K562 (cell line): ENCODE measurements at regions not wholly inside any gene's neighbourhood (a gene's known extent, or its start where the extent isn't known, plus 50 kb on each side); places are given as distances from the start of the nearest gene placed in this dataset.
A peak's percentile ranks its signal among the peaks of the same experiment; 100 is the strongest.

Experiments
- ATAC-seq: fragments of 200-7000 bp; cut with Tn5 transposase; 3 replicates; pipeline ENCODE4 v1.9.1; 2020; ENCODE audit warnings: moderate library complexity
- BruUV-seq: library from RNA; stranded (reverse); fragments of 400-500 nt; replicated peaks from 2 replicates; lab custom pipeline; 2021; lab: Mats Ljungman, UMichigan
- CTCF ChIA-PET: fragments of 300-600 bp; formaldehyde crosslinking; extraction: SDS; loops from one replicate; lab custom pipeline; 2021; ENCODE audit warnings: low intra/inter-chr PET ratio; lab: Yijun Ruan, JAX
- POLR2A ChIA-PET: fragments of 300-600, 350-650 bp; sonication (Branson Sonifier 250); formaldehyde crosslinking; extraction: SDS; loops from one replicate; lab custom pipeline; 2021; ENCODE audit warnings: antibody characterized with exemption, inconsistent platforms; lab: Yijun Ruan, JAX
- DNase-seq, 4 experiments: peaks; one replicate each; pipeline versions ENCODE4 v3.0.0 to v3.0.0-alpha.2; 2011 to 2018; ENCODE audit warnings: low spot score in 3 of 4, mixed read lengths in 3 of 4; ENCODE audit errors: extremely low read depth in 1 of 4
- FAIRE-seq: peaks from 2 replicates; lab custom pipeline; 2011; peaks lifted over from hg19 to GRCh38; lab: Jason Lieb, UNC
- H2AFZ ChIP-seq: 2 replicates; pipeline ENCODE4 v1.6.0; 2011; ENCODE audit warnings: low read depth, low read length, control low read depth, inconsistent platforms
- H3K27ac ChIP-seq: fragments of 200-600 bp; 3 replicates; pipeline ENCODE4 v1.8.0; 2011; ENCODE audit warnings: low read depth, mild to moderate bottlenecking, control low read depth, inconsistent platforms, low read length, moderate library complexity, mixed read lengths; ENCODE audit errors: extremely low read depth
- H3K27me3 ChIP-seq, 2 experiments: fragments of 300-600 bp in 1 of 2; 2 replicates in 1 of 2; 3 replicates in 1 of 2; pipeline versions ENCODE4 v1.6.0 to v1.8.0; 2011; ENCODE audit warnings: inconsistent platforms in 2 of 2, low read length in 2 of 2, mild to moderate bottlenecking in 1 of 2, mixed read lengths in 1 of 2, moderate library complexity in 1 of 2; ENCODE audit not compliant: control insufficient read depth in 2 of 2, insufficient read depth in 2 of 2
- H3K36me3 ChIP-seq: fragments of 300-600 bp; 3 replicates; pipeline ENCODE4 v1.8.0; 2011; ENCODE audit warnings: mild to moderate bottlenecking, low read length, inconsistent platforms; ENCODE audit not compliant: control insufficient read depth, insufficient read depth
- H3K4me1 ChIP-seq, 2 experiments: fragments of 200-600 bp in 1 of 2; replicated peaks in 1 of 2; 2 replicates in 1 of 2; 3 replicates in 1 of 2; pipeline versions ENCODE4 v1.5.1 to v1.8.0; 2011; ENCODE audit warnings: inconsistent platforms in 2 of 2, low read length in 2 of 2, mild to moderate bottlenecking in 1 of 2, mixed read lengths in 1 of 2, moderate library complexity in 1 of 2; ENCODE audit not compliant: control insufficient read depth in 2 of 2, insufficient read depth in 2 of 2
- H3K4me2 ChIP-seq: 2 replicates; pipeline ENCODE4 v1.6.1; 2011; ENCODE audit warnings: low read length, control low read depth, inconsistent platforms, mixed read lengths; ENCODE audit not compliant: insufficient read depth
- H3K4me3 ChIP-seq: fragments of 200-600 bp; sonication (generic), shearing (Covaris generic); 2 replicates; pipeline ENCODE4 v1.5.1; 2016; ENCODE audit warnings: control low read depth, inconsistent platforms
- H3K79me2 ChIP-seq: fragments of 200-600 bp; 3 replicates; pipeline ENCODE4 v1.8.0; 2011; ENCODE audit warnings: low read length, inconsistent platforms; ENCODE audit not compliant: control insufficient read depth, insufficient read depth
- H3K9ac ChIP-seq, 2 experiments: 2 replicates each; pipeline versions ENCODE4 v1.6.0 to v1.6.1; 2011; ENCODE audit warnings: low read depth in 2 of 2, low read length in 2 of 2, control low read depth in 1 of 2, inconsistent platforms in 1 of 2, mild to moderate bottlenecking in 1 of 2, mixed read lengths in 1 of 2; ENCODE audit not compliant: insufficient read depth in 1 of 2
- H3K9me1 ChIP-seq: one replicate; pipeline ENCODE4 v1.6.0; 2011; ENCODE audit warnings: inconsistent platforms, mild to moderate bottlenecking, low read length, moderate library complexity; ENCODE audit not compliant: control insufficient read depth, insufficient read depth
- H3K9me3 ChIP-seq: replicated peaks from 2 replicates; pipeline ENCODE4 v1.5.1; 2011; ENCODE audit warnings: low read depth, low read length, inconsistent platforms; ENCODE audit not compliant: control insufficient read depth, insufficient read depth
- H4K20me1 ChIP-seq: replicated peaks from 2 replicates; pipeline ENCODE4 v1.6.1; 2011; ENCODE audit warnings: low read length, inconsistent platforms, mixed read lengths; ENCODE audit not compliant: control insufficient read depth, insufficient read depth
- RAD21 ChIP-seq, 2 experiments: fragments of 250-450 bp in 1 of 2; fragments of 450-650 bp in 1 of 2; sonication (Bioruptor Pico) in 1 of 2; formaldehyde crosslinking in 1 of 2; IDR thresholded peaks in 1 of 2; conservative IDR thresholded peaks in 1 of 2; 2 replicates each; pipeline versions ENCODE4 v1.4.0 to v1.8.0; 2020 to 2022; ENCODE audit warnings: mild to moderate bottlenecking in 2 of 2, moderate library complexity in 1 of 2
- RBM25 ChIP-seq: fragments of 200-400 bp; formaldehyde crosslinking; IDR thresholded peaks from 2 replicates; pipeline ENCODE4 v1.6.1; 2018; ENCODE audit warnings: low read length, low read depth, moderate library complexity; ENCODE audit not compliant: severe bottlenecking
- VEZF1 ChIP-seq: fragments of 200-800 bp; sonication (Bioruptor generic); IDR thresholded peaks from 2 replicates; pipeline ENCODE4 v1.6.1; 2017; ENCODE audit warnings: missing genetic modification characterization, missing compliant biosample characterization
- ZFP36 ChIP-seq: fragments of 150-350 bp; IDR thresholded peaks from 2 replicates; pipeline ENCODE4 v1.6.1; 2018; ENCODE audit warnings: low read length, low read depth; ENCODE audit not compliant: partially characterized antibody
- ZNF311 ChIP-seq: fragments of 250-450 bp; sonication (Bioruptor Pico); IDR thresholded peaks from 2 replicates; pipeline ENCODE4 v1.4.0; 2020; ENCODE audit warnings: mild to moderate bottlenecking, moderate library complexity
- ZNF699 ChIP-seq: fragments of 250-450 bp; sonication (Bioruptor Pico); IDR thresholded peaks from 2 replicates; pipeline ENCODE4 v1.8.0; 2021; ENCODE audit warnings: mild to moderate bottlenecking, moderate library complexity; ENCODE audit not compliant: insufficient replicate concordance
- WGBS: fragments of 100-300 bp; shearing (Covaris generic); methylation state at CpG from one replicate; pipeline ENCODE4 v1.1.6; 2016; ENCODE audit warnings: low coverage, mixed read lengths; ENCODE audit not compliant: insufficient coverage; ENCODE audit errors: missing lambda C conversion rate; 5-methylcytosine and 5-hydroxymethylcytosine counted together
- in situ Hi-C: fragments of 300-500 bp; cut with MboI; formaldehyde crosslinking; loops from 4 replicates; pipeline ENCODE4 v1.15.0; 2018; ENCODE audit warnings: inconsistent platforms, mixed read lengths
- intact Hi-C: fragments of 100-400 bp; cut with micrococcal nuclease; formaldehyde crosslinking; loops from 2 replicates; pipeline ENCODE4 v1.14.2; 2022
- TF ChIP-seq, protein P1 (sequence below): IDR thresholded peaks from 2 replicates; pipeline ENCODE4 v1.6.1; 2011; ENCODE audit warnings: borderline replicate concordance, low read depth, mild to moderate bottlenecking, moderate library complexity, low read length; ENCODE audit not compliant: insufficient read depth, poor library complexity, severe bottlenecking
- TF ChIP-seq, protein P2 (sequence below), 2 experiments: fragments of 450-650 bp in 1 of 2; sonication (generic) in 1 of 2; formaldehyde crosslinking; conservative IDR thresholded peaks; 2 replicates each; pipeline versions ENCODE4 v1.4.0 to v1.8.1; 2020 to 2022; ENCODE audit warnings: mild to moderate bottlenecking in 1 of 2, missing genetic modification reagents in 1 of 2
- TF ChIP-seq, protein P3 (sequence below): fragments of 250-450 bp; sonication (Bioruptor Pico); IDR thresholded peaks from 2 replicates; pipeline ENCODE4 v1.5.0; 2021; ENCODE audit warnings: mild to moderate bottlenecking, borderline replicate concordance

DNA sequence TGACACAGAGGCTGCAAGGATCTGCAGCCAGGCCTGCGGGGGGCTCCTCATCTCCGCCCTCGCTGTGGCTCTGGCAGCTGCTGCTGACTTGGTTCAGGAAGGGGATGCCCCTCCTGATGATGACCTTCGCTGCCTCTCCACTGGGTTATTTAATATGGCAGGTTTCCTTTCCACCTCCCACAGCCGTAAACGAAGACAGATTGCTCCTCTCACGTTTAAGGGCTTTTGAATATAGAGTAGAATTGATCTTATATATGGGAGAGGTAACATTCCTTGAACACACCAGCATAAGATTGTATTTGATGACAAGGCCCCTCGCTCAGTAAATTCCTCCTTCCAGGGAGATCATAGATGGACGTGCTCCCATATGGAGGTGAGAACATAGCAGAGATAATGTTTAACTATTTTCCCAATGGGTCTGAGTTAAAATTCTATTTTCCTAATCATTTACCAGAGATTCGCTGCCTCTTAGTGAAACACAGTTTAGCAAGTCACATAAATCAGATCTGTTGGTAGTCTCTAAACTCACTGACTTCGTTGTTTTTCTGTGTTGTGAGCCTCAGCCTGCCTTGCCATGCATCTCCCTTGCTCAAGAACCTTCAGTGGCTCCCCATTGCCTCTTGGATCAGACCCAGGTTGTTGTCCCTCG is 88.5 kb upstream of the AJAP1 start:
- Histone ChIP-seq H3K79me2 (no peaks in the 10 kb centered on the region), H3K4me1 (no peaks in the 10 kb centered on the region), H3K9me1 (no peaks in the 10 kb centered on the region), H3K27me3 (no peaks in the 10 kb centered on the region), H3K9ac (no peak overlapping the region), H4K20me1 (no peaks in the 10 kb centered on the region), H3K4me2 (no peak overlapping the region), H3K27ac (no peak overlapping the region), H3K9me3 (no peaks in the 10 kb centered on the region), H3K36me3 (no peaks in the 10 kb centered on the region), H2AFZ (no peak overlapping the region), H3K4me3 (no peak overlapping the region)
- intact Hi-C loops (no loop called here), in situ Hi-C loops (no loop called here)
- no peak for FAIRE-seq
- POLR2A ChIA-PET: no interaction called here
- TF ChIP-seq ZNF311 (CRISPR knock-in tag): no peak
- no peak for TF ChIP-seq ZNF699 (CRISPR knock-in tag)
- TF ChIP-seq RAD21 (CRISPR knock-in tag; conservative IDR thresholded peaks at IDR 0.05 in 1 of 2, IDR thresholded peaks at IDR 0.05 in 1 of 2): no peak
- no peak for TF ChIP-seq VEZF1 (CRISPR knock-in tag)
- TF ChIP-seq, protein P1, sequence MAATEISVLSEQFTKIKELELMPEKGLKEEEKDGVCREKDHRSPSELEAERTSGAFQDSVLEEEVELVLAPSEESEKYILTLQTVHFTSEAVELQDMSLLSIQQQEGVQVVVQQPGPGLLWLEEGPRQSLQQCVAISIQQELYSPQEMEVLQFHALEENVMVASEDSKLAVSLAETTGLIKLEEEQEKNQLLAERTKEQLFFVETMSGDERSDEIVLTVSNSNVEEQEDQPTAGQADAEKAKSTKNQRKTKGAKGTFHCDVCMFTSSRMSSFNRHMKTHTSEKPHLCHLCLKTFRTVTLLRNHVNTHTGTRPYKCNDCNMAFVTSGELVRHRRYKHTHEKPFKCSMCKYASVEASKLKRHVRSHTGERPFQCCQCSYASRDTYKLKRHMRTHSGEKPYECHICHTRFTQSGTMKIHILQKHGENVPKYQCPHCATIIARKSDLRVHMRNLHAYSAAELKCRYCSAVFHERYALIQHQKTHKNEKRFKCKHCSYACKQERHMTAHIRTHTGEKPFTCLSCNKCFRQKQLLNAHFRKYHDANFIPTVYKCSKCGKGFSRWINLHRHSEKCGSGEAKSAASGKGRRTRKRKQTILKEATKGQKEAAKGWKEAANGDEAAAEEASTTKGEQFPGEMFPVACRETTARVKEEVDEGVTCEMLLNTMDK: no peak
- TF ChIP-seq ZFP36: peak; percentile 36
- TF ChIP-seq, protein P2, sequence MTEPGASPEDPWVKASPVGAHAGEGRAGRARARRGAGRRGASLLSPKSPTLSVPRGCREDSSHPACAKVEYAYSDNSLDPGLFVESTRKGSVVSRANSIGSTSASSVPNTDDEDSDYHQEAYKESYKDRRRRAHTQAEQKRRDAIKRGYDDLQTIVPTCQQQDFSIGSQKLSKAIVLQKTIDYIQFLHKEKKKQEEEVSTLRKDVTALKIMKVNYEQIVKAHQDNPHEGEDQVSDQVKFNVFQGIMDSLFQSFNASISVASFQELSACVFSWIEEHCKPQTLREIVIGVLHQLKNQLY (CRISPR knock-in tag; conservative IDR thresholded peaks at IDR 0.05): no peak
- TF ChIP-seq, protein P3, sequence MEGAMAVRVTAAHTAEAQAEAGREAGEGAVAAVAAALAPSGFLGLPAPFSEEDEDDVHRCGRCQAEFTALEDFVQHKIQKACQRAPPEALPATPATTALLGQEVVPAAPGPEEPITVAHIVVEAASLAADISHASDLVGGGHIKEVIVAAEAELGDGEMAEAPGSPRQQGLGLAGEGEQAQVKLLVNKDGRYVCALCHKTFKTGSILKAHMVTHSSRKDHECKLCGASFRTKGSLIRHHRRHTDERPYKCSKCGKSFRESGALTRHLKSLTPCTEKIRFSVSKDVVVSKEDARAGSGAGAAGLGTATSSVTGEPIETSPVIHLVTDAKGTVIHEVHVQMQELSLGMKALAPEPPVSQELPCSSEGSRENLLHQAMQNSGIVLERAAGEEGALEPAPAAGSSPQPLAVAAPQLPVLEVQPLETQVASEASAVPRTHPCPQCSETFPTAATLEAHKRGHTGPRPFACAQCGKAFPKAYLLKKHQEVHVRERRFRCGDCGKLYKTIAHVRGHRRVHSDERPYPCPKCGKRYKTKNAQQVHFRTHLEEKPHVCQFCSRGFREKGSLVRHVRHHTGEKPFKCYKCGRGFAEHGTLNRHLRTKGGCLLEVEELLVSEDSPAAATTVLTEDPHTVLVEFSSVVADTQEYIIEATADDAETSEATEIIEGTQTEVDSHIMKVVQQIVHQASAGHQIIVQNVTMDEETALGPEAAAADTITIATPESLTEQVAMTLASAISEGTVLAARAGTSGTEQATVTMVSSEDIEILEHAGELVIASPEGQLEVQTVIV (CRISPR knock-in tag): no peak
- TF ChIP-seq RBM25: peak; percentile 28
- no peak for DNase-seq
- under 1% methylated on average over 12 of the region's 12 CpGs for WGBS
- BruUV-seq: no TSS peak
- CTCF ChIA-PET: no interaction called here
- no peak for ATAC-seq
